Endothelial cell of umbilical vein (primary cell): ENCODE measurements at regions not wholly inside any gene's neighbourhood (a gene's known extent, or its start where the extent isn't known, plus 50 kb on each side); places are given as distances from the start of the nearest gene placed in this dataset.

ENCODE experiments used
- BruUV-seq: library from RNA; stranded (reverse); fragments of 400-500 nt; replicated peaks from 2 replicates; lab custom pipeline; 2021; lab: Mats Ljungman, UMichigan
- CTCF ChIA-PET: fragments of 300-600, 350-600 bp; sonication (Branson Sonifier 250); formaldehyde crosslinking; loops from one replicate; lab custom pipeline; 2021; ENCODE audit warnings: antibody characterized with exemption, inconsistent platforms; lab: Charles Lee
- POLR2A ChIA-PET: fragments of 300-600, 350-600 bp; sonication (Branson Sonifier 250); formaldehyde crosslinking; loops from one replicate; lab custom pipeline; 2021; ENCODE audit warnings: antibody characterized with exemption, inconsistent platforms; lab: Charles Lee
- DNase-seq: peaks from one replicate; pipeline ENCODE4 v3.0.0-alpha.2; 2011; ENCODE audit warnings: low read depth, low spot score
- FAIRE-seq: peaks from 2 replicates; lab custom pipeline; 2011; peaks lifted over from hg19 to GRCh38; lab: Jason Lieb, UNC
- H2AFZ ChIP-seq: 2 replicates; pipeline ENCODE4 v1.6.0; 2012; ENCODE audit warnings: low read depth, low read length, control low read depth, inconsistent platforms
- H3K27ac ChIP-seq: 2 replicates; pipeline ENCODE4 v1.5.1; 2011; ENCODE audit warnings: low read depth, mild to moderate bottlenecking, control low read depth, low read length, moderate library complexity; ENCODE audit not compliant: insufficient read depth
- H3K27me3 ChIP-seq, 2 experiments: 2 replicates each; pipeline versions ENCODE4 v1.6.0 to v1.6.1; 2011; ENCODE audit warnings: low read length in 2 of 2, mixed read lengths in 1 of 2; ENCODE audit not compliant: control insufficient read depth in 2 of 2, insufficient read depth in 2 of 2
- H3K36me3 ChIP-seq, 2 experiments: 2 replicates in 1 of 2; 3 replicates in 1 of 2; pipeline ENCODE4 v1.5.1; 2011; ENCODE audit warnings: low read length in 2 of 2, mild to moderate bottlenecking in 1 of 2, moderate library complexity in 1 of 2; ENCODE audit not compliant: control insufficient read depth in 2 of 2, insufficient read depth in 2 of 2; ENCODE audit errors: extremely low read depth in 1 of 2
- H3K4me1 ChIP-seq: 3 replicates; pipeline ENCODE4 v1.5.1; 2011; ENCODE audit warnings: mild to moderate bottlenecking, low read length; ENCODE audit not compliant: control insufficient read depth, insufficient read depth; ENCODE audit errors: extremely low read depth
- H3K4me2 ChIP-seq: 2 replicates; pipeline ENCODE4 v1.6.1; 2011; ENCODE audit warnings: low read length, control low read depth, mixed read lengths; ENCODE audit not compliant: insufficient read depth
- H3K4me3 ChIP-seq, 3 experiments: fragments of 200-600 bp in 1 of 3; sonication (generic), shearing (Covaris generic) in 1 of 3; replicated peaks in 1 of 3; 2 replicates each; pipeline ENCODE4 v1.5.1; 2011 to 2016; ENCODE audit warnings: control low read depth in 3 of 3, low read length in 3 of 3, mild to moderate bottlenecking in 2 of 3, inconsistent platforms in 1 of 3, low read depth in 1 of 3, moderate library complexity in 1 of 3; ENCODE audit not compliant: insufficient read depth in 1 of 3
- H3K79me2 ChIP-seq: 2 replicates; pipeline ENCODE4 v1.6.0; 2012; ENCODE audit warnings: low read length, inconsistent platforms; ENCODE audit not compliant: control insufficient read depth, insufficient read depth
- H3K9ac ChIP-seq: replicated peaks from 2 replicates; pipeline ENCODE3; 2011; ENCODE audit warnings: low read length, control low read depth; ENCODE audit not compliant: insufficient read depth; ENCODE audit errors: extremely low read depth
- H3K9me1 ChIP-seq: replicated peaks from 3 replicates; pipeline ENCODE4 v1.6.0; 2011; ENCODE audit warnings: mild to moderate bottlenecking, low read length; ENCODE audit not compliant: control insufficient read depth, insufficient read depth; ENCODE audit errors: extremely low read depth
- H3K9me3 ChIP-seq: replicated peaks from 2 replicates; pipeline ENCODE4 v1.5.1; 2012; ENCODE audit warnings: low read length, inconsistent platforms; ENCODE audit not compliant: control insufficient read depth, insufficient read depth
- H4K20me1 ChIP-seq: replicated peaks from 2 replicates; pipeline ENCODE3; 2011; ENCODE audit warnings: mild to moderate bottlenecking, low read length; ENCODE audit not compliant: control insufficient read depth, insufficient read depth; ENCODE audit errors: extremely low read depth
- CTCF ChIP-seq, 2 donors: IDR thresholded peaks; 1 replicate in 1 of 2; 2 replicates in 1 of 2; pipeline ENCODE4 v1.5.1; 2011; ENCODE audit warnings: low read length in 2 of 2, mild to moderate bottlenecking in 2 of 2, moderate library complexity in 2 of 2, control low read depth in 1 of 2, inconsistent platforms in 1 of 2, low read depth in 1 of 2; ENCODE audit not compliant: insufficient read depth in 1 of 2; ENCODE audit errors: extremely low read depth in 1 of 2
- EZH2 ChIP-seq: IDR thresholded peaks from 2 replicates; pipeline ENCODE4 v1.6.1; 2012; ENCODE audit warnings: borderline replicate concordance, low read depth, mild to moderate bottlenecking, moderate library complexity, low read length, inconsistent platforms; ENCODE audit not compliant: severe bottlenecking
- FOS ChIP-seq: IDR thresholded peaks from 2 replicates; pipeline ENCODE4 v1.6.1; 2011; ENCODE audit warnings: mild to moderate bottlenecking, low read length, moderate library complexity, borderline replicate concordance; ENCODE audit not compliant: insufficient read depth
- GATA2 ChIP-seq: IDR thresholded peaks from 2 replicates; pipeline ENCODE4 v1.7.0; 2011; ENCODE audit warnings: low read depth, mild to moderate bottlenecking, moderate library complexity, mixed read lengths, low read length; ENCODE audit not compliant: insufficient read length, insufficient read depth
- JUN ChIP-seq: IDR thresholded peaks from 2 replicates; pipeline ENCODE4 v1.6.1; 2011; ENCODE audit warnings: borderline replicate concordance, low read depth; ENCODE audit not compliant: insufficient read length, insufficient read depth
- MYC ChIP-seq: IDR thresholded peaks from one replicate; pipeline ENCODE4 v1.6.1; 2011; ENCODE audit warnings: mild to moderate bottlenecking, low read depth, low read length
- POLR2A ChIP-seq: IDR thresholded peaks from 2 replicates; pipeline ENCODE4 v1.6.1; 2012; ENCODE audit warnings: low read depth, mild to moderate bottlenecking, control low read depth, low read length
- POLR2AphosphoS5 ChIP-seq: IDR thresholded peaks from 2 replicates; pipeline ENCODE4 v1.6.1; 2012; ENCODE audit warnings: low read depth, mild to moderate bottlenecking, control low read depth, low read length, moderate library complexity; ENCODE audit not compliant: insufficient read depth
- dilution Hi-C: fragments of 300-500 bp; cut with MboI; formaldehyde crosslinking; loops from one replicate; pipeline ENCODE4 v1.15.0; 2019; ENCODE audit warnings: low sequenced_read_pairs; ENCODE audit not compliant: extremely low pct_ligation_motif_present
- intact Hi-C: fragments of 100-400 bp; cut with micrococcal nuclease; formaldehyde crosslinking; loops from one replicate; pipeline ENCODE4 v1.10.0; 2022
- TF ChIP-seq, protein P1 (sequence below): IDR thresholded peaks from 2 replicates; pipeline ENCODE4 v1.6.1; 2011; ENCODE audit not compliant: insufficient read depth, insufficient read length

DNA sequence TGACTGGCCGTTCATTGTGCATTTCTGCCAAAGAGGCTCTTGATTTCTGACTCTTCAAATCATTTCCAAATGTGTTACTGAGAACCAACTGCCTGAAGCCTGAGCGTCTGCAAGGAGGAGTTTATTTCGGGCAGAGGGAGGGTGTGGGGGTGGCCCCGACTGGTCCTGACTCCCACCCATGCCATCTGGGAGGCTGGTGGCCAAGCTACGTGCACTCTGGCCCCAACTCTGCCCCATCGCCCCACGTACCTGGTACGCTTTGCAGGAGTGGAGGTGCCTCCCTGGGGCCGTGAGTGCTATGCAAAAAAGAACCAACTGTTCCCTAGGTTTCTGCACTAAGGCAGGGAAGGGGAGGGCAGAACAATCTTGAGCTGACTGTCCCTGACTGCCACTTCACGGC, 846.8 kb downstream of the BRD1 start:
- ChIA-PET CTCF (no interaction called here), POLR2A (no interaction called here)
- intact Hi-C loops (no loop called here), dilution Hi-C loops (no loop called here)
- Histone ChIP-seq H3K4me2 (no peak overlapping the region), H2AFZ (no peak overlapping the region), H3K4me1 (no peaks in the 10 kb centered on the region), H3K9ac (no peak overlapping the region), H4K20me1 (no peaks in the 10 kb centered on the region), H3K79me2 (no peaks in the 10 kb centered on the region), H3K4me3 (no peak overlapping the region), H3K27me3 (no peaks in the 10 kb centered on the region), H3K9me3 (peaks cover 10% of the 10 kb centered on the region), H3K27ac (no peak overlapping the region), H3K36me3 (no peaks in the 10 kb centered on the region), H3K9me1 (no peaks in the 10 kb centered on the region)
- no peak for TF ChIP-seq MYC
- no peak for TF ChIP-seq EZH2
- no peak for TF ChIP-seq GATA2
- TF ChIP-seq JUN: no peak
- TF ChIP-seq POLR2AphosphoS5: no peak
- no peak for TF ChIP-seq POLR2A
- no peak for TF ChIP-seq FOS
- no peak for TF ChIP-seq CTCF (IDR thresholded peaks at IDR 0.05; ENCODE audit: extremely low read depth in 1 of 2, insufficient read depth in 1 of 2, low read depth in 1 of 2, low read length in 2 of 2)
- TF ChIP-seq, protein P1, sequence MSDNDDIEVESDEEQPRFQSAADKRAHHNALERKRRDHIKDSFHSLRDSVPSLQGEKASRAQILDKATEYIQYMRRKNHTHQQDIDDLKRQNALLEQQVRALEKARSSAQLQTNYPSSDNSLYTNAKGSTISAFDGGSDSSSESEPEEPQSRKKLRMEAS: no peak
- no TSS peak for BruUV-seq
- FAIRE-seq: no peak
- no peak for DNase-seq
